ENCODE measurements at regions not wholly inside any gene's neighbourhood (a gene's known extent, or its start where the extent isn't known, plus 50 kb on each side); places are given as distances from the start of the nearest gene placed in this dataset.

DNA sequence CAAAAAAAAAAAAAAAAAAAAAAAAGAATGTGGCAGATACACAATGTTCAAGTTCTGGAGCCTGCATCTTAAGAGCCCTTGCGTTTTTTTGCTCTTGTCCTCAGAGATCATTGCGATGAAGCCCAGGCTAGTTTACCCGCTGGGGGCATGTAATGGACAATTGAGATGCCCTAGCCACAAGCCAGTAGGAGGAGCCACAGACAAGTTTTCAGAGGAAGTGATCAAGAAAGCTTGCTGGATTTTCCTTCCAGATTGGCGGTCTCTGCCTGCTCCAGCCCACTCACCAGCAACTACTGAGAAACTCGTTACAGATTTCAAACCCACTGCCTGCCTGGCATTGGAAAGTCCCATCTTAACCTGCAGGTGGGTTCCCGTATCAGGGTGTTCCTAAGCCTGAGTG lies 192.1 kb upstream of the EOMES start:
- H3K27me3 ChIP-seq (ENCODE audit: control insufficient read depth in 1 of 2, insufficient read depth in 2 of 2, low read length in 2 of 2): no peaks in the 10 kb centered on the region
- no peak overlapping the region for H3K27ac ChIP-seq (ENCODE audit: low read depth in 1 of 2, low read length in 2 of 2)
- Mint-ChIP-seq H3K4me3 (no peak overlapping the region), H3K9me3 (peaks cover 2% of the 10 kb centered on the region), H3K36me3 (ENCODE audit: low read depth) (no peaks in the 10 kb centered on the region), H3K27me3 (no peaks in the 10 kb centered on the region), H3K4me1 (ENCODE audit: low read depth) (peaks cover 4% of the 10 kb centered on the region), H3K27ac (no peak overlapping the region)
- ChIA-PET POLR2A (no interaction called here), CTCF (no interaction called here)
- no peaks in the 10 kb centered on the region for H3K36me3 ChIP-seq (ENCODE audit: insufficient read depth, low read length)
- peak in 2 of 14 experiments; percentile 10 to 12 for DNase-seq
- intact Hi-C loops (cut with DNase I, micrococcal nuclease): no loop called here
- no peaks in the 10 kb centered on the region for H3K9me3 ChIP-seq (ENCODE audit: control insufficient read depth in 1 of 2, insufficient read depth in 1 of 2, low read length in 2 of 2)
- H3K4me1 ChIP-seq (ENCODE audit: insufficient read depth, low read length): no peaks in the 10 kb centered on the region
- H3K4me3 ChIP-seq (ENCODE audit: low read length): no peak overlapping the region
- ATAC-seq (ENCODE audit: poor library complexity): no peak
- TF ChIP-seq, protein P1, sequence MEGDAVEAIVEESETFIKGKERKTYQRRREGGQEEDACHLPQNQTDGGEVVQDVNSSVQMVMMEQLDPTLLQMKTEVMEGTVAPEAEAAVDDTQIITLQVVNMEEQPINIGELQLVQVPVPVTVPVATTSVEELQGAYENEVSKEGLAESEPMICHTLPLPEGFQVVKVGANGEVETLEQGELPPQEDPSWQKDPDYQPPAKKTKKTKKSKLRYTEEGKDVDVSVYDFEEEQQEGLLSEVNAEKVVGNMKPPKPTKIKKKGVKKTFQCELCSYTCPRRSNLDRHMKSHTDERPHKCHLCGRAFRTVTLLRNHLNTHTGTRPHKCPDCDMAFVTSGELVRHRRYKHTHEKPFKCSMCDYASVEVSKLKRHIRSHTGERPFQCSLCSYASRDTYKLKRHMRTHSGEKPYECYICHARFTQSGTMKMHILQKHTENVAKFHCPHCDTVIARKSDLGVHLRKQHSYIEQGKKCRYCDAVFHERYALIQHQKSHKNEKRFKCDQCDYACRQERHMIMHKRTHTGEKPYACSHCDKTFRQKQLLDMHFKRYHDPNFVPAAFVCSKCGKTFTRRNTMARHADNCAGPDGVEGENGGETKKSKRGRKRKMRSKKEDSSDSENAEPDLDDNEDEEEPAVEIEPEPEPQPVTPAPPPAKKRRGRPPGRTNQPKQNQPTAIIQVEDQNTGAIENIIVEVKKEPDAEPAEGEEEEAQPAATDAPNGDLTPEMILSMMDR (IDR thresholded peaks at IDR 0.05): no peak

DNA sequence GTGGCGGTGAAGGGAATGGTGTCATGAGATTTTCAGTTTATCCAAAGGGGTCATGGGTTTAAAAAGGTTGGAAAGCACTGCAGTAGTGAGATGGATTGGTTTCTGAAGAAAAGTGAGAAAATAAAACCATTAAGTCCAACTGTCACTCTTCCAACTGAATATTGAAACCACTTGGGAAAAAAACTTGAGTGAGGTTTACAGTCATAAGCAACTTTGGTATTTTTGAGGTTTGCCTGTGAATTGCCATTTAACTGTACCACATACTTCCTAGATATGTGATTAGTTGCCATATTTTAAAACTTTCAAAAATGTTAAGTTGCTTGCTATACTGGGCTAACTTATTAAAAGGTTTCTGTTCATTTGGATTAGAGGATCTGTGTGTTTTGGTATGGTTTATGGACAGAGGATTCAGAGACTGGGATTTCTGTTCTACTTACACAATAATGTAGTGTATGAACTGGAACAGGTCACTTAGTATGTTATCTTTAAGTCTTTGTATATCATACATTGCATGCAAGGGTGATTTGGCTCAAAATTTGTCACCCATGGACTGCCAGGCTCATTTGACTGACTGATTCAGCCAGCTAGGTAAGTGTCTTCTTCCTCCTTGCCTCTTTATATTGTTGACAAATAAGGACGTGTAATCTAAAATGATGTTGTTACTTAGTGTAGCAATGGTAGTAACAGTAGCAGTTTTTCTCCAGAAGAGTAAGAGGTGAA lies 201.4 kb upstream of the EOMES start:
- H3K27ac Mint-ChIP-seq: no peak overlapping the region
- peaks cover 5% of the 10 kb centered on the region for H3K4me1 Mint-ChIP-seq (ENCODE audit: low read depth)
- Histone ChIP-seq H3K27ac (ENCODE audit: low read depth in 1 of 2, low read length in 2 of 2) (no peak overlapping the region), H3K4me1 (ENCODE audit: insufficient read depth, low read length) (no peaks in the 10 kb centered on the region), H3K4me3 (ENCODE audit: low read length) (no peak overlapping the region), H3K27me3 (ENCODE audit: control insufficient read depth in 1 of 2, insufficient read depth in 2 of 2, low read length in 2 of 2) (no peaks in the 10 kb centered on the region), H3K9me3 (ENCODE audit: control insufficient read depth in 1 of 2, insufficient read depth in 1 of 2, low read length in 2 of 2) (no peaks in the 10 kb centered on the region), H3K36me3 (ENCODE audit: insufficient read depth, low read length) (no peaks in the 10 kb centered on the region)
- TF ChIP-seq, protein P1 (IDR thresholded peaks at IDR 0.05): no peak
- ChIA-PET POLR2A (no interaction called here), CTCF (no interaction called here)
- DNase-seq (no peak), ATAC-seq (ENCODE audit: poor library complexity) (no peak)
- H3K4me3 Mint-ChIP-seq: no peak overlapping the region
- H3K36me3 Mint-ChIP-seq (ENCODE audit: low read depth): no peaks in the 10 kb centered on the region
- no peaks in the 10 kb centered on the region for H3K9me3 Mint-ChIP-seq
- H3K27me3 Mint-ChIP-seq: no peaks in the 10 kb centered on the region
- intact Hi-C loops (cut with DNase I, micrococcal nuclease): no loop called here

DNA sequence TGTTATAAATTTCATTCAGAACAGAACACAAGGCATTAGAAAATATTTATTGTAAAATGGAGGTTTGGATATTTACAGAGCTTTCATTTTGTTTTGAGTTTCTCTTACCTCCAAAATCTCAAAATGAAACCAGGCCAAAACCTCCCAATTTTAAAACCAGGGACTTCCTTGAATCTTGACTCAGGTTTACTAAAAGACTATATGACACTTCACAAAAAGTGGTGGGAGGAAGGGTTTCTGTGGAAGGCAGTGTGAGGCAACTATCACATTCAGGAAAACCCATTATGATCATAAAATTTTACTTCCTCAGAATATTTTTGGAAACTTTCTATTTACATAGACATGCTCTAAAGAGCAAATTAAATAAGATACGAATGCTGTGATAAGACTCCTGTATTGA lies 205.8 kb upstream of the EOMES start:
- H3K4me3 Mint-ChIP-seq: no peak overlapping the region
- no peak for ATAC-seq (ENCODE audit: poor library complexity)
- CTCF ChIA-PET: no interaction called here
- peak in 2 of 14 experiments; percentile 8 to 11 for DNase-seq
- no peaks in the 10 kb centered on the region for H3K36me3 Mint-ChIP-seq (ENCODE audit: low read depth)
- peaks cover 5% of the 10 kb centered on the region for H3K4me1 Mint-ChIP-seq (ENCODE audit: low read depth)
- TF ChIP-seq, protein P1 (IDR thresholded peaks at IDR 0.05): no peak
- no peaks in the 10 kb centered on the region for H3K27me3 Mint-ChIP-seq
- Histone ChIP-seq H3K36me3 (ENCODE audit: insufficient read depth, low read length) (no peaks in the 10 kb centered on the region), H3K27ac (ENCODE audit: low read depth in 1 of 2, low read length in 2 of 2) (no peak overlapping the region), H3K4me1 (ENCODE audit: insufficient read depth, low read length) (no peaks in the 10 kb centered on the region), H3K9me3 (ENCODE audit: control insufficient read depth in 1 of 2, insufficient read depth in 1 of 2, low read length in 2 of 2) (no peaks in the 10 kb centered on the region), H3K27me3 (ENCODE audit: control insufficient read depth in 1 of 2, insufficient read depth in 2 of 2, low read length in 2 of 2) (no peaks in the 10 kb centered on the region), H3K4me3 (ENCODE audit: low read length) (no peak overlapping the region)
- no peaks in the 10 kb centered on the region for H3K9me3 Mint-ChIP-seq
- intact Hi-C loops (cut with DNase I, micrococcal nuclease): no loop called here
- H3K27ac Mint-ChIP-seq: no peak overlapping the region
- POLR2A ChIA-PET: no interaction called here
